ENCODE measurements at regions not wholly inside any gene's neighbourhood (a gene's known extent, or its start where the extent isn't known, plus 50 kb on each side); places are given as distances from the start of the nearest gene placed in this dataset.

GRCh38 chr14:66341239-66341638 is 144.9 kb upstream of the CCDC196 start:
- TF ChIP-seq POLR2A (IDR thresholded peaks at IDR 0.05; ENCODE audit: low read length) (no peak), GATA1 (IDR thresholded peaks at IDR 0.05; ENCODE audit: low read depth, low read length) (no peak)

All from erythroblast (primary cell).